Body of pancreas (tissue), 4 donors: ENCODE measurements at regions not wholly inside any gene's neighbourhood (a gene's known extent, or its start where the extent isn't known, plus 50 kb on each side); places are given as distances from the start of the nearest gene placed in this dataset.

Experiments
- ATAC-seq: fragments of 150-250 bp; one replicate; pipeline ENCODE4 v1.9.1; 2016
- DNase-seq, 4 donors: peaks; one replicate each; pipeline ENCODE4 v3.0.0-alpha.2; 2019
- H3K27ac ChIP-seq, 4 donors: fragments of 200-600 bp; sonication (generic); 1 replicate in 3 of 4; 2 replicates in 1 of 4; pipeline versions ENCODE4 v1.5.1 to v1.6.1; 2016 to 2019; ENCODE audit warnings: mild to moderate bottlenecking in 1 of 4, mixed read lengths in 1 of 4, moderate library complexity in 1 of 4
- H3K27me3 ChIP-seq, 2 donors: fragments of 200-600 bp; sonication (generic); one replicate each; pipeline ENCODE4 v1.6.0; 2016; ENCODE audit warnings: mild to moderate bottlenecking in 1 of 2
- H3K36me3 ChIP-seq, 2 donors: fragments of 200-600 bp; sonication (generic); replicated peaks in 1 of 2; 2 replicates each; pipeline ENCODE4 v1.5.1; 2016; ENCODE audit warnings: low read depth in 2 of 2; ENCODE audit not compliant: insufficient read depth in 1 of 2
- H3K4me1 ChIP-seq: fragments of 200-600 bp; sonication (generic); one replicate; pipeline ENCODE4 v1.6.0; 2016
- H3K4me3 ChIP-seq, 2 donors: fragments of 200-600 bp; sonication (generic); 1 replicate in 1 of 2; 2 replicates in 1 of 2; pipeline ENCODE4 v1.5.1; 2016 to 2019
- H3K9me3 ChIP-seq, 3 donors: fragments of 200-600 bp; sonication (generic); 1 replicate in 2 of 3; 2 replicates in 1 of 3; pipeline ENCODE4 v1.5.1; 2016
- POLR2A ChIP-seq, 3 donors: fragments of 450-650 bp; IDR thresholded peaks; one replicate each; pipeline ENCODE4 v1.6.1; 2016; ENCODE audit warnings: antibody characterized with exemption in 3 of 3, mild to moderate bottlenecking in 2 of 3
- WGBS, 2 donors: methylation state at CpG; one replicate each; pipeline ENCODE4 v1.1.5; 2017; 5-methylcytosine and 5-hydroxymethylcytosine counted together
- intact Hi-C: fragments of 100-400 bp; cut with DNase I; formaldehyde crosslinking; loops from one replicate; pipeline ENCODE4 v1.15.1; 2023
- TF ChIP-seq, protein P1 (sequence below), 7 experiments: fragments of 450-650 bp in 4 of 7; fragments of 200-600 bp in 3 of 7; sonication (generic) in 3 of 7; IDR thresholded peaks; one replicate each; pipeline ENCODE4 v1.5.1; 2016 to 2019; ENCODE audit warnings: antibody characterized with exemption in 7 of 7

DNA sequence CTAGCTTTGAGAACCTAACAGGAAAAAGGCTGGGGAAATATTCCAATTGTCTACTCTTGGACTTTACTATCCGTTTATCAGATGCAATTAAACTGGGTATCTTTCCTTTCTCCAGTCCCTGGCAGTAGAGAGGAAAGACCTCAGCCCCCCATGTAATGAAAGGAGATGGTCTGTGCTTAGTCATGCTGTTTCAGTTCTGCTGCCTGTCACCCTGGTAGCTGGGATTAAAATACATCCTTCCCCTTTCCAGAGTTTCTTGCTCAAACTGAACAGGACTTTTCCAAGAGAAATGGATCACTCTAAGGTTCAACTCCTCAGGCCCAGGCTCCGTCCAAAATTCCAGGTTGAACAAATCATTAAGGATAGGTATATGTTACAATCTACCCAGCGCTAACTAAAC, 202.9 kb downstream of the PTEN start:
- no peak for ATAC-seq
- intact Hi-C loops, result no loop called here
- Histone ChIP-seq H3K4me1 (peaks cover 17% of the 10 kb centered on the region), H3K4me3 (no peak overlapping the region), H3K9me3 (no peaks in the 10 kb centered on the region), H3K27me3 (no peaks in the 10 kb centered on the region), H3K36me3 (no peaks in the 10 kb centered on the region), H3K27ac (peak overlapping the region in 1 of 4 donors; percentile 60)
- no peak for DNase-seq
- TF ChIP-seq, protein P1, sequence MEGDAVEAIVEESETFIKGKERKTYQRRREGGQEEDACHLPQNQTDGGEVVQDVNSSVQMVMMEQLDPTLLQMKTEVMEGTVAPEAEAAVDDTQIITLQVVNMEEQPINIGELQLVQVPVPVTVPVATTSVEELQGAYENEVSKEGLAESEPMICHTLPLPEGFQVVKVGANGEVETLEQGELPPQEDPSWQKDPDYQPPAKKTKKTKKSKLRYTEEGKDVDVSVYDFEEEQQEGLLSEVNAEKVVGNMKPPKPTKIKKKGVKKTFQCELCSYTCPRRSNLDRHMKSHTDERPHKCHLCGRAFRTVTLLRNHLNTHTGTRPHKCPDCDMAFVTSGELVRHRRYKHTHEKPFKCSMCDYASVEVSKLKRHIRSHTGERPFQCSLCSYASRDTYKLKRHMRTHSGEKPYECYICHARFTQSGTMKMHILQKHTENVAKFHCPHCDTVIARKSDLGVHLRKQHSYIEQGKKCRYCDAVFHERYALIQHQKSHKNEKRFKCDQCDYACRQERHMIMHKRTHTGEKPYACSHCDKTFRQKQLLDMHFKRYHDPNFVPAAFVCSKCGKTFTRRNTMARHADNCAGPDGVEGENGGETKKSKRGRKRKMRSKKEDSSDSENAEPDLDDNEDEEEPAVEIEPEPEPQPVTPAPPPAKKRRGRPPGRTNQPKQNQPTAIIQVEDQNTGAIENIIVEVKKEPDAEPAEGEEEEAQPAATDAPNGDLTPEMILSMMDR (IDR thresholded peaks at IDR 0.05), result no peak
- no peak for TF ChIP-seq POLR2A (IDR thresholded peaks at IDR 0.05)
- WGBS, 2 donors, result 81 to 91% methylated on average over 3 of the region's 3 CpGs

DNA sequence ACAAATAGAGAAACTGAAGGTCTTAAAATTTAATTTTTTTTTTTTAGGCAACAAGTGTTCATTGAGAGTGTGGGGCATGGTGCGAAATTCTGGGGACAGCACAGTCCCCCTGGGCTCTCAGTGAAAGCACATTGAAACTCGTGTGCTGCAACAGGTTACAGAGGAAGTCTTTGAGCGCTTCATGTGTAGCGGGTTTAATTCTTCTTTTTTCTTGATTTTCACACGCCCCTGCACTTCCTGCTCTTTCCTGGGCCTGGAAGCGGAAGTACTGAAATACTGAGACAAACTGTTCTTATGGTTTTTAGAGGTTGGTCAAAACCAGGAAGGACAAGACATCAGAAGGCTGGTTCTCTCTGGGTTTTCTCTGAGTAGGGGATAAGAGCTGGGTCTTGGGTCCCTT, 203.5 kb downstream of the PTEN start:
- no peak for ATAC-seq
- Histone ChIP-seq H3K9me3 (no peaks in the 10 kb centered on the region), H3K27me3 (no peaks in the 10 kb centered on the region), H3K4me3 (no peak overlapping the region), H3K27ac (peak overlapping the region in 1 of 4 donors; percentile 60), H3K36me3 (no peaks in the 10 kb centered on the region), H3K4me1 (peaks cover 17% of the 10 kb centered on the region)
- peak in 1 of 4 donors; percentile 48 for DNase-seq
- TF ChIP-seq, protein P1 (IDR thresholded peaks at IDR 0.05), result no peak
- TF ChIP-seq POLR2A (IDR thresholded peaks at IDR 0.05), result no peak
- 76 to 82% methylated on average over 6 of the region's 6 CpGs for WGBS, 2 donors
- intact Hi-C loops, result no loop called here

DNA sequence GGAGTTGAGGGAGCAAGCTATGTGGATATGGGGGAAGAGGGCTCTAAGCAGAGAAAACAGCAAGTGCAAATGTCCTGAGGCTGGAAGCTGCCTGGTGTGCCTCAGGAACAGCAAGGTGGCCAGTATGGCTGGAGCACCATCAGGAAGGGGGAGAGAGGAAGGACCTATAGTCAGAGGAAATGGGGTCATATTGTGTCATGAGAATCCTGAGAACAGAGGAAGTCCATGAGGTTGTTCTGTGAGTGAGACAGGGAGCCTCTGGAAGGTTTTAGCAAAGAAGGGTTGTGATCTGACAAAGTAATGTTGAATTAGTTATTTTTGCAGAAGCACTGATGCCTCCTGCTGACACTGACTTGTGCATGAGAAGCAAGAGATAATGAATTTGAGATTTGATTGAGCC, 204.3 kb downstream of the PTEN start:
- Histone ChIP-seq H3K4me3 (no peak overlapping the region), H3K4me1 (peaks cover 11% of the 10 kb centered on the region), H3K36me3 (no peaks in the 10 kb centered on the region), H3K27ac (peak overlapping the region in 1 of 4 donors; percentile 60), H3K9me3 (no peaks in the 10 kb centered on the region), H3K27me3 (no peaks in the 10 kb centered on the region)
- ATAC-seq, result no peak
- intact Hi-C loops, result no loop called here
- DNase-seq, result no peak
- TF ChIP-seq, protein P1 (IDR thresholded peaks at IDR 0.05), result no peak
- TF ChIP-seq POLR2A (IDR thresholded peaks at IDR 0.05), result no peak

DNA sequence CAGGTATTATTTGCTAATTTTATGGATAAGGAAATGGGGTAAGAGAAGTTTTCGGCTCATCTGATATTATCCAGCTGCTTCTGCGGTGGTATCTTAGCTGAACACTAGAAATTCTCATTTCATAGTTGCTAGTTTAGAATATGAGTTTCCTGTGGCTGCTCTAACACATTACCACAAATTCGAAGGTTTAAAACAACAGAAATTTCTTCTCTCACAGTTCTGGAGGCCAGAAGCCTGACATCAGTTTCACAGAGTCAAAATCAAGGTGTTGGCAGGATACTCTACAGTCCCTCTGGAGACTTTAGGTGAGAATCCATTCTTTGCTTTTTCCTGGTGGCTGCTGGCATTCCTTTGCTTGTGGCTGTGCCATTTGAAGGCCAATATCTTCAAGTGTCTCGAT, 205.9 kb downstream of the PTEN start:
- Histone ChIP-seq H3K4me1 (no peaks in the 10 kb centered on the region), H3K27ac (no peak overlapping the region), H3K4me3 (no peak overlapping the region), H3K36me3 (no peaks in the 10 kb centered on the region), H3K9me3 (no peaks in the 10 kb centered on the region), H3K27me3 (no peaks in the 10 kb centered on the region)
- 81 to 88% methylated on average over 4 of the region's 4 CpGs for WGBS, 2 donors
- DNase-seq (no peak), ATAC-seq (no peak)
- TF ChIP-seq POLR2A (IDR thresholded peaks at IDR 0.05), result no peak
- TF ChIP-seq, protein P1 (IDR thresholded peaks at IDR 0.05), result no peak
- intact Hi-C loops, result no loop called here

DNA sequence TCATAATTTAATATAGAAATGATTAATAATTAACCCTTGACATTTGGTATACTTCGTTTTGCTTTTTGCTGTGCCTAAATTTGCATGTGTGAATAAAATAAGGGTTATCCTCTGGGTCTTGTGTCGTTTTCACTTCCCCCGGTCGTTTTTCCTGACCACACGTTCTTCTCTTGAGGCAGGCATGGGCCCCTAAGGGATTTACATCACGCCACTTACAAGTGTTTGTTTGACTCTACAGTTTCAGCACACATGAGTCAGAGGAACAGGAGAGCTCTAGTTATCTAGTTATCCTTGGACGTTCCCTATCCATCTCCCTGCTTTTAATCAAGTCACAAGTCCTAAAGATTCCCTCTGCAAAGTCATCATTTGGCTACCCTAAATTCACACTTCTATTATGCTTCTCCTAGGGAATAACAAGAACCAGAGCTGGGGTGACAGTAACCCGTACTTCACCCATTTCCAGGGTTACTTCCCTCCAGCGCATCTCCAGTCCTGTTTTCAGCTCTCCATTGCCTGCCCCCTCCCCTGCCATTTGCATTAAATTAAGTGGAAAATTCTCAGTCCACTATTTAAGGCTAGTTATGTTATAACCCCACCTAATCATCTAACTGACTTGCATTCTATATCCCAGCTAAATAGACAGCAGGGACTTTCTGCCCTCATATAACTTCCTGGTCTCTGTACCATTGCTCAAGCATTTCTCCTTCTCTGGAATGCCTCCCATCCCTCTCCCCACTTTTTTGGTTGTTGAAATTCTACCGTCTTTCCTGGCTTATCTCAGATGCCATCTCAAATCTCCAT, 206.9 kb downstream of the PTEN start:
- TF ChIP-seq POLR2A (IDR thresholded peaks at IDR 0.05), result no peak
- TF ChIP-seq, protein P1 (IDR thresholded peaks at IDR 0.05), result no peak
- H3K9me3 ChIP-seq, result no peaks in the 10 kb centered on the region
- H3K27me3 ChIP-seq, result no peaks in the 10 kb centered on the region
- H3K4me1 ChIP-seq, result no peaks in the 10 kb centered on the region
- DNase-seq (no peak), ATAC-seq (no peak)
- 62 to 74% methylated on average over 10 of the region's 10 CpGs for WGBS, 2 donors
- H3K27ac ChIP-seq, result no peak overlapping the region
- H3K36me3 ChIP-seq, result no peaks in the 10 kb centered on the region
- intact Hi-C loops, result no loop called here
- H3K4me3 ChIP-seq, result no peak overlapping the region
